Left hindlimb (tissue), 1 donor: ENCODE measurements at regions not wholly inside any gene's neighbourhood (a gene's known extent, or its start where the extent isn't known, plus 50 kb on each side); places are given as distances from the start of the nearest gene placed in this dataset.

Experiments
- DNase-seq: peaks from one replicate; pipeline ENCODE4 v3.0.0-alpha.2; 2018

GRCh38 chr9:90288275-90288639 is 354.4 kb downstream of the DIRAS2 start:
- DNase-seq, result no peak

GRCh38 chr9:90290716-90291485 is 351.7 kb downstream of the DIRAS2 start:
- no peak for DNase-seq

- DNase-seq, result no peak
Measured at GRCh38 chr9:90296539-90296938, 346.1 kb downstream of the DIRAS2 start.

- DNase-seq, result no peak
Measured at GRCh38 chr9:90299968-90300367, 342.7 kb downstream of the DIRAS2 start.

GRCh38 chr9:90300611-90301276 is 341.9 kb downstream of the DIRAS2 start:
- DNase-seq, result no peak

- DNase-seq, result peak; percentile 51
Measured at GRCh38 chr9:90301277-90301653, 341.4 kb downstream of the DIRAS2 start.

GRCh38 chr9:90303655-90304054 is 339.0 kb downstream of the DIRAS2 start:
- no peak for DNase-seq

- DNase-seq, result no peak
Measured at GRCh38 chr9:90306158-90306557, 336.5 kb downstream of the DIRAS2 start.

- DNase-seq, result peak; percentile 77
Measured at GRCh38 chr9:90307167-90307833, 335.3 kb downstream of the DIRAS2 start.

GRCh38 chr9:90307891-90308290 is 334.7 kb downstream of the DIRAS2 start:
- DNase-seq, result no peak

GRCh38 chr9:90308691-90309090 is 333.9 kb downstream of the DIRAS2 start:
- peak; percentile 40 for DNase-seq

GRCh38 chr9:90309809-90310520 is 332.7 kb downstream of the DIRAS2 start:
- no peak for DNase-seq

- no peak for DNase-seq
Measured at GRCh38 chr9:90310521-90310876, 332.1 kb downstream of the DIRAS2 start.

- no peak for DNase-seq
Measured at GRCh38 chr9:90311811-90312210, 330.8 kb downstream of the DIRAS2 start.

GRCh38 chr9:90322296-90322695 is 320.3 kb downstream of the DIRAS2 start:
- no peak for DNase-seq

GRCh38 chr9:90325913-90326653 is 316.5 kb downstream of the DIRAS2 start:
- DNase-seq, result no peak

- DNase-seq, result no peak
Measured at GRCh38 chr9:90330231-90330630, 312.4 kb downstream of the DIRAS2 start.

- DNase-seq, result no peak
Measured at GRCh38 chr9:90331826-90332575, 310.6 kb downstream of the DIRAS2 start.

- no peak for DNase-seq
Measured at GRCh38 chr9:90333226-90333625, 309.4 kb downstream of the DIRAS2 start.

GRCh38 chr9:90340421-90340820 is 302.2 kb downstream of the DIRAS2 start:
- DNase-seq, result no peak

- DNase-seq, result no peak
Measured at GRCh38 chr9:90342607-90343006, 300.0 kb downstream of the DIRAS2 start.

- no peak for DNase-seq
Measured at GRCh38 chr9:90343366-90343765, 299.3 kb downstream of the DIRAS2 start.
